ENCODE measurements at regions not wholly inside any gene's neighbourhood (a gene's known extent, or its start where the extent isn't known, plus 50 kb on each side); places are given as distances from the start of the nearest gene placed in this dataset.

DNA sequence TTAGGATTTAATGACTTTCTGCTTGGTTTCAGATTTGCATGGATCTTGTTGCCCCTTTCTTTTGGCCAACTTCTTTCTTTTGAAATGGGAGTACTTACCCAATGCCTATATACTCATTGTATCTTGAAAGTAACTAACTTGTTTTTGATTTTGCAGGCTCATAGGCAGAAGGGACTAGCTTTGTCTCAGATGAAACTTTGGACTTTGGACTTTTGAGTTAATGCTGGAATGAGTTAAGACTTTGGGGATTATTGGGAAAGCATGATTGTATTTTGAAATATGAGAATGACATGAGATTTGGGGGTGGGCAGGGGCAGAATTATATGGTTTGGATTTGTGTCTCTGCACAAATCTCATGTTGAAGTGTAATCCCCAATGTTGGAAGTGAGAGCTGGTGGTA, 657.1 kb downstream of the TMTC2 start:
- TF ChIP-seq, protein P1, sequence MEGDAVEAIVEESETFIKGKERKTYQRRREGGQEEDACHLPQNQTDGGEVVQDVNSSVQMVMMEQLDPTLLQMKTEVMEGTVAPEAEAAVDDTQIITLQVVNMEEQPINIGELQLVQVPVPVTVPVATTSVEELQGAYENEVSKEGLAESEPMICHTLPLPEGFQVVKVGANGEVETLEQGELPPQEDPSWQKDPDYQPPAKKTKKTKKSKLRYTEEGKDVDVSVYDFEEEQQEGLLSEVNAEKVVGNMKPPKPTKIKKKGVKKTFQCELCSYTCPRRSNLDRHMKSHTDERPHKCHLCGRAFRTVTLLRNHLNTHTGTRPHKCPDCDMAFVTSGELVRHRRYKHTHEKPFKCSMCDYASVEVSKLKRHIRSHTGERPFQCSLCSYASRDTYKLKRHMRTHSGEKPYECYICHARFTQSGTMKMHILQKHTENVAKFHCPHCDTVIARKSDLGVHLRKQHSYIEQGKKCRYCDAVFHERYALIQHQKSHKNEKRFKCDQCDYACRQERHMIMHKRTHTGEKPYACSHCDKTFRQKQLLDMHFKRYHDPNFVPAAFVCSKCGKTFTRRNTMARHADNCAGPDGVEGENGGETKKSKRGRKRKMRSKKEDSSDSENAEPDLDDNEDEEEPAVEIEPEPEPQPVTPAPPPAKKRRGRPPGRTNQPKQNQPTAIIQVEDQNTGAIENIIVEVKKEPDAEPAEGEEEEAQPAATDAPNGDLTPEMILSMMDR (IDR thresholded peaks at IDR 0.05): no peak
- TF ChIP-seq POLR2A (IDR thresholded peaks at IDR 0.05): no peak
